HEK293T (cell line): ENCODE measurements at regions not wholly inside any gene's neighbourhood (a gene's known extent, or its start where the extent isn't known, plus 50 kb on each side); places are given as distances from the start of the nearest gene placed in this dataset.

Source experiments
- CTCF ChIA-PET: fragments of 350-600 bp; formaldehyde crosslinking; extraction: SDS; loops from one replicate; lab custom pipeline; 2021; ENCODE audit warnings: antibody characterized with exemption, inconsistent platforms; lab: Yijun Ruan, JAX
- POLR2A ChIA-PET: fragments of 350-600 bp; formaldehyde crosslinking; extraction: SDS; loops from one replicate; lab custom pipeline; 2020; ENCODE audit warnings: antibody characterized with exemption, inconsistent platforms; lab: Yijun Ruan, JAX
- DNase-seq: peaks from one replicate; pipeline ENCODE4 v3.0.0; 2012; ENCODE audit warnings: mixed read lengths; ENCODE audit errors: extremely low spot score
- ARNT ChIP-seq: fragments of 450-650 bp; IDR thresholded peaks from 2 replicates; pipeline ENCODE4 v1.6.1; 2017; ENCODE audit warnings: mild to moderate bottlenecking
- BHLHE40 ChIP-seq: fragments of 450-650 bp; IDR thresholded peaks from 2 replicates; pipeline ENCODE4 v1.6.1; 2016; ENCODE audit warnings: mild to moderate bottlenecking, moderate library complexity, borderline replicate concordance
- CTBP1 ChIP-seq: fragments of 450-650 bp; IDR thresholded peaks from 2 replicates; pipeline ENCODE4 v1.6.1; 2016; ENCODE audit warnings: borderline replicate concordance
- ELF4 ChIP-seq: fragments of 450-650 bp; IDR thresholded peaks from 2 replicates; pipeline ENCODE4 v1.6.1; 2017; ENCODE audit warnings: antibody characterized with exemption
- FOXA1 ChIP-seq: fragments of 450-650 bp; IDR thresholded peaks from 2 replicates; pipeline ENCODE4 v1.6.1; 2016; ENCODE audit warnings: mild to moderate bottlenecking
- FOXK2 ChIP-seq: fragments of 450-650 bp; IDR thresholded peaks from 2 replicates; pipeline ENCODE4 v1.6.1; 2016; ENCODE audit warnings: mild to moderate bottlenecking
- FOXM1 ChIP-seq: fragments of 450-650 bp; IDR thresholded peaks from 2 replicates; pipeline ENCODE4 v1.6.1; 2017; ENCODE audit warnings: mild to moderate bottlenecking, borderline replicate concordance
- HDGF ChIP-seq: fragments of 450-650 bp; IDR thresholded peaks from 2 replicates; pipeline ENCODE4 v1.6.1; 2017; ENCODE audit warnings: antibody characterized with exemption, borderline replicate concordance
- L3MBTL2 ChIP-seq: fragments of 450-650 bp; conservative IDR thresholded peaks from 2 replicates; pipeline ENCODE4 v1.6.1; 2016; ENCODE audit warnings: mild to moderate bottlenecking
- LEF1 ChIP-seq: fragments of 450-650 bp; IDR thresholded peaks from 2 replicates; pipeline ENCODE4 v1.6.1; 2017; ENCODE audit warnings: mild to moderate bottlenecking, borderline replicate concordance
- NFRKB ChIP-seq: fragments of 450-650 bp; IDR thresholded peaks from 2 replicates; pipeline ENCODE4 v1.6.1; 2016; ENCODE audit warnings: mild to moderate bottlenecking, moderate library complexity
- SP1 ChIP-seq: fragments of 450-650 bp; IDR thresholded peaks from 2 replicates; pipeline ENCODE4 v1.6.1; 2017
- SUZ12 ChIP-seq: fragments of 450-650 bp; IDR thresholded peaks from 2 replicates; pipeline ENCODE4 v1.6.1; 2016; ENCODE audit warnings: mild to moderate bottlenecking
- TARDBP ChIP-seq: fragments of 450-650 bp; IDR thresholded peaks from 2 replicates; pipeline ENCODE4 v1.6.1; 2016
- ZNF384 ChIP-seq: fragments of 450-650 bp; IDR thresholded peaks from 2 replicates; pipeline ENCODE4 v1.6.1; 2016
- TF ChIP-seq, protein P1 (sequence below): fragments of 450-650 bp; IDR thresholded peaks from 2 replicates; pipeline ENCODE4 v1.6.1; 2016

GRCh38 chr6:9710574-9710973 is 704.3 kb downstream of the TFAP2A start:
- ChIA-PET CTCF (no interaction called here), POLR2A (no interaction called here)
- TF ChIP-seq NFRKB = no peak
- no peak for TF ChIP-seq ZNF384
- TF ChIP-seq LEF1 = no peak
- TF ChIP-seq FOXM1 = no peak
- TF ChIP-seq BHLHE40 = no peak
- no peak for TF ChIP-seq FOXA1
- TF ChIP-seq L3MBTL2 = no peak
- no peak for TF ChIP-seq SP1
- TF ChIP-seq, protein P1, sequence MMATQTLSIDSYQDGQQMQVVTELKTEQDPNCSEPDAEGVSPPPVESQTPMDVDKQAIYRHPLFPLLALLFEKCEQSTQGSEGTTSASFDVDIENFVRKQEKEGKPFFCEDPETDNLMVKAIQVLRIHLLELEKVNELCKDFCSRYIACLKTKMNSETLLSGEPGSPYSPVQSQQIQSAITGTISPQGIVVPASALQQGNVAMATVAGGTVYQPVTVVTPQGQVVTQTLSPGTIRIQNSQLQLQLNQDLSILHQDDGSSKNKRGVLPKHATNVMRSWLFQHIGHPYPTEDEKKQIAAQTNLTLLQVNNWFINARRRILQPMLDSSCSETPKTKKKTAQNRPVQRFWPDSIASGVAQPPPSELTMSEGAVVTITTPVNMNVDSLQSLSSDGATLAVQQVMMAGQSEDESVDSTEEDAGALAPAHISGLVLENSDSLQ = no peak
- no peak for TF ChIP-seq TARDBP
- TF ChIP-seq FOXK2 = no peak
- no peak for TF ChIP-seq CTBP1
- no peak for TF ChIP-seq ARNT
- TF ChIP-seq HDGF = no peak
- no peak for TF ChIP-seq ELF4
- no peak for DNase-seq

DNA sequence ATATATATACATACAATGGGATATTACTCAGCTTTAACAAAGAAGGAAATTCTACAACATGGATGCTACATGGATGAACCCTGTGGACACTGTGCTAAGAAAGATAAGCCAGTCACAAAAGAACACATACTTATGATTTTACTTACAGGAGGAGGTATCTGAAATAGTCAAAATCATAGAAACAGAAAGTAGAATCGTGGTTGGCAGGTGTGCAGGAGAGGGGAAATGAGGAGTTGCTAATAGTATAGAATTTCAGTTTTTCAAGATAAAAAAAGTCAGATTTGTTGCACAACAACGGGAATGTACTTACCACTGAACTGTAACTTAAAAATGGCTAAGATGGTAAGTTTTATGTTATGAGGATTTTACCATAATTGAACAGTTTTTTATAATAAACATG is 706.3 kb downstream of the TFAP2A start:
- POLR2A ChIA-PET = no interaction called here

GRCh38 chr6:9704989-9705388 is 709.9 kb downstream of the TFAP2A start:
- TF ChIP-seq FOXM1 (no peak), ARNT (no peak), CTBP1 (no peak), BHLHE40 (no peak), SP1 (no peak), ELF4 (no peak), ZNF384 (no peak), NFRKB (no peak), FOXA1 (no peak), SUZ12 (no peak), LEF1 (no peak), TARDBP (no peak), L3MBTL2 (no peak)
- TF ChIP-seq, protein P1 = no peak
- DNase-seq = no peak
- CTCF ChIA-PET = no interaction called here
- POLR2A ChIA-PET = no interaction called here

More for the DNA sequence above, 706.3 kb downstream of the TFAP2A start:
- no peak for DNase-seq
- CTCF ChIA-PET = no interaction called here
- no peak for TF ChIP-seq ZNF384
- no peak for TF ChIP-seq SP1
- no peak for TF ChIP-seq TARDBP
- no peak for TF ChIP-seq FOXA1
- TF ChIP-seq NFRKB = no peak
- no peak for TF ChIP-seq BHLHE40
- TF ChIP-seq HDGF = no peak
- TF ChIP-seq ELF4 = no peak
- no peak for TF ChIP-seq FOXM1
- no peak for TF ChIP-seq ARNT
- no peak for TF ChIP-seq LEF1
- TF ChIP-seq CTBP1 = no peak
- TF ChIP-seq, protein P1 = no peak
- TF ChIP-seq FOXK2 = no peak
- no peak for TF ChIP-seq SUZ12
- no peak for TF ChIP-seq L3MBTL2

DNA sequence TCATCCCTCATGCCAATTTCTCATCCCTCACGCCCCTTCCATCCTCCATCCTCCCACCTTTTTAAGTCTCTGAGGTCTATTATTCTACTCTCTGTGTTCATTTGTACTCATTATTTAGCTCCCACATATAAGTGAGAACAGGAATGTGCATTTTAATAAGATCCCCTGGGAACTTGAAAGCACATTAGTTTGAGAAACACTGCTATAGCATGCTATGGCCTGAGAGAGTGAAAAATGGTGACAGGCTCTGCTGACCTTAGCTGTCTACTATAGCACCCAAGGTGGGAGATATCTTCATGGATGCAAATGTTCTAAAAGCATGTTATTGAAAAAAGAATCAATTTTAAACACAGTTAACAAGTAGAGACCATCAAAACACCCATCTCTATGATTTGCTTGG is 712.0 kb downstream of the TFAP2A start:
- ChIA-PET CTCF (no interaction called here), POLR2A (no interaction called here)
- TF ChIP-seq FOXM1 (no peak), SP1 (no peak), ELF4 (no peak), BHLHE40 (no peak), NFRKB (no peak), TARDBP (no peak), ARNT (no peak), ZNF384 (no peak), FOXA1 (no peak)
- DNase-seq = no peak

- TF ChIP-seq LEF1 (no peak), SP1 (no peak), FOXA1 (no peak), L3MBTL2 (no peak), FOXM1 (no peak), ELF4 (no peak), FOXK2 (no peak), NFRKB (no peak), SUZ12 (no peak), BHLHE40 (no peak), ARNT (no peak), TARDBP (no peak)
- ChIA-PET CTCF (no interaction called here), POLR2A (no interaction called here)
- DNase-seq = no peak
These were observed 715.0 kb downstream of the TFAP2A start for GRCh38 chr6:9699888-9700287.

DNA sequence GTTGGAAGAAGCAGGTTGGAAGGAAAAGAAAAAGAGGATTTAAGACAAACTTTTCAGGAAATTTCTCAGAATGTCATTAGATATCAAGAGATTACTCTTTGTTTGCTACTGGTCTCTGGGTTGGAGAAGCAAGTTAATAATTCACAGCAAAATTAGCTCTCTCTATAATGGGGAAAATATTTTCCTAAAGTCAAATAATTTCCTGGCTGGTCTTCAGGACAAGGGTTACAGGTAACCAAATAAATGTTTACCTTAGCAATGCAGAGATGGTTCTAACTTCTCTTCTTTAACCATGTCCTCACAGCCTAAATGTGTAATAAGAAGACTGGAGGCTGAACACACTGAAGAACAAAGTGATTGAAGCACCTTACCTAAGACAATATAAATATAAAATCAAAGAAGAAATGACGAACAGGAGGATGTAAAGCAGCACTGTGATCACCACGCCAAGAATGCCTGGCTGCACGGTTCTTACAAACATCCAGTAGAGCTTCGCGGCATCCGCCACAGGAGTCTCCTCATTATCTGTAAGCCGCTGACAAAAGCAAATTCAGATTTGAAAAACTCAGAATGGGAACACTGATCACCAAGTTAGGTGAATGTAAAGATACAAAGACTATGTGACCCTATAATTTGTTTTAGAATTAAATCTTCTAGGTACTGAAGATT is 717.5 kb downstream of the TFAP2A start:
- no peak for TF ChIP-seq BHLHE40
- TF ChIP-seq, protein P1 = no peak
- no peak for TF ChIP-seq SP1
- no peak for TF ChIP-seq NFRKB
- TF ChIP-seq HDGF = no peak
- TF ChIP-seq LEF1 = no peak
- TF ChIP-seq L3MBTL2 = no peak
- TF ChIP-seq FOXM1 = no peak
- no peak for TF ChIP-seq FOXK2
- TF ChIP-seq TARDBP = no peak
- TF ChIP-seq SUZ12 = no peak
- TF ChIP-seq CTBP1 = no peak
- TF ChIP-seq ARNT = no peak
- TF ChIP-seq FOXA1 = no peak
- no peak for TF ChIP-seq ZNF384
- TF ChIP-seq ELF4 = no peak
- no peak for DNase-seq
- CTCF ChIA-PET = no interaction called here
- POLR2A ChIA-PET = no interaction called here
